ENCODE measurements at regions not wholly inside any gene's neighbourhood (a gene's known extent, or its start where the extent isn't known, plus 50 kb on each side); places are given as distances from the start of the nearest gene placed in this dataset.
"Not testable (repeated sequence)": the region's sequence is repeated elsewhere in the genome, so short reads cannot be mapped to it uniquely, and the experiment has no call there.

GRCh38 chr13:74771964-74772363 is 637.8 kb upstream of the KLF12 start:
- intact Hi-C loops (cut with DNase I, micrococcal nuclease) = no loop called here
- no peak for ATAC-seq
- DNase-seq = no peak

GRCh38 chr13:74770361-74770760 is 636.2 kb upstream of the KLF12 start:
- DNase-seq (no peak), ATAC-seq (no peak)
- intact Hi-C loops (cut with DNase I, micrococcal nuclease) = no loop called here

DNA sequence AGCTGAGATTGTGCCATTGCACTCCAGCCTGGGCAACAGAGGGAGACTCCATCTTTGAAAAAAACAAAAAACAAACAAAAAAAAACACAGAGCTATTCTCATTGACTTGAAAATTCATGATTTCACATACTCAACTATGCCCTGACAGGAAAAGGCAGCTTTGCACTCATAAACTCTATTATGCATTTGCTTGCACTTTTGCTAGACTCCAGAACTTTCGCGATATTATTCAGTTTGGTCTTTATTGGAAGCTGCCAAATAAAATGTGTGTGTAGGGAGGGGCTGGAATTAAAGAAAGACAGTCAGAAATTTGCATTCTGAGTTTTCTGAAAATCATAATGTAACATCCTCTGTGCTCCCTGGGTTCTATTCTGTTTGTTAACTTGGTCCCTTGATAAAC is 635.1 kb upstream of the KLF12 start:
- ATAC-seq (no peak), DNase-seq (no peak)
- intact Hi-C loops (cut with DNase I, micrococcal nuclease) = no loop called here

GRCh38 chr13:74768521-74769085 is 634.4 kb upstream of the KLF12 start:
- ATAC-seq = no peak
- intact Hi-C loops (cut with DNase I, micrococcal nuclease) = no loop called here
- DNase-seq = no peak

DNA sequence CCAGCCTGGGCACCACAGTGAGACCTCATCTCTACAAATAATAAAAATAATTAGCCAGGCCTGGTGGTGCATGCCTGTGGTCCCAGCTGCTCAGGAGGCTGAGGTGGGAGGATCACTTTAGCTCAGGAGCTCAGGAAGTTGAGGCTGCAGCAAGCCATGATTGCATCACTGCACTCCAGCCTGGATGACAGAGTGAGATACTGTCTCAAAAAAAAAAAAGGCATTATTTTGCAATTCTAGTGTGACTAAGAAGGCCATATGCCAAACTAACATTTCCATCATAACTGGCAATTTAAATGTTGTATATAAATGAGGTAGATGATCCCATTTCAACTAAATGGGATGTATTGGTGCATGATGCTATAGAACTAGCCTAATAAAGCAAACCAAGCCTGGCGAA is 632.8 kb upstream of the KLF12 start:
- DNase-seq (no peak), ATAC-seq (no peak)
- intact Hi-C loops (cut with DNase I, micrococcal nuclease) = no loop called here

- ATAC-seq (no peak), DNase-seq (no peak)
- intact Hi-C loops (cut with DNase I, micrococcal nuclease) = no loop called here
Observed at GRCh38 chr13:74765955-74766354, 631.8 kb upstream of the KLF12 start.

GRCh38 chr13:74761801-74762757 is 627.9 kb upstream of the KLF12 start:
- intact Hi-C loops (cut with DNase I, micrococcal nuclease) = no loop called here
- DNase-seq = no peak
- no peak for ATAC-seq

- DNase-seq = no peak
- intact Hi-C loops (cut with DNase I, micrococcal nuclease) = no loop called here
- ATAC-seq = no peak
Observed at GRCh38 chr13:74758188-74758587, 624.0 kb upstream of the KLF12 start.

DNA sequence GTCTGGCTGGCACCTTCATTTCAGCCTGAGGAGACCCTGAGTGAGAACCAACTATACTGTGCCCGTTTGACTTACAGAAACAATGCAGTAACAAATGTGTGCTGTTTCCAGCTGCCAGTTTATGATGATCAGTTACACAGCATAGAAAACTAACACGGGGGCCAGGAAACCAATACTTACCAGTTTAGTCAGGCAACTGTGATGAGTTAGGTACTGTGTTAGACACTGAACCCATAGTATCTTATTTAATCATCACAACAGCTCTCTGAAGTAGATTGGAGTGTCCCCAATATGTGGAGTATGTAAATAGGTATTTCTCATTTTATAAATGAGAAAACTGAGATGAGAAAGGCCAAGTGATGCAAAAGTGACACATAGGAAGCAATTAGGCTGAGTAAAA is 620.9 kb upstream of the KLF12 start:
- intact Hi-C loops (cut with DNase I, micrococcal nuclease) = no loop called here
- DNase-seq (no peak), ATAC-seq (no peak)

- intact Hi-C loops (cut with DNase I, micrococcal nuclease) = no loop called here
- no peak for DNase-seq
- no peak for ATAC-seq
Observed at GRCh38 chr13:74751739-74752138, 617.5 kb upstream of the KLF12 start.

- no peak for ATAC-seq
- intact Hi-C loops (cut with DNase I, micrococcal nuclease) = no loop called here
Observed at GRCh38 chr13:74747186-74747955, 613.2 kb upstream of the KLF12 start.

GRCh38 chr13:74743992-74744391 is 609.8 kb upstream of the KLF12 start:
- intact Hi-C loops (cut with DNase I, micrococcal nuclease) = no loop called here
- DNase-seq (no peak), ATAC-seq (no peak)

More at GRCh38 chr13:74747186-74747955, 613.2 kb upstream of the KLF12 start:
- DNase-seq = no peak

DNA sequence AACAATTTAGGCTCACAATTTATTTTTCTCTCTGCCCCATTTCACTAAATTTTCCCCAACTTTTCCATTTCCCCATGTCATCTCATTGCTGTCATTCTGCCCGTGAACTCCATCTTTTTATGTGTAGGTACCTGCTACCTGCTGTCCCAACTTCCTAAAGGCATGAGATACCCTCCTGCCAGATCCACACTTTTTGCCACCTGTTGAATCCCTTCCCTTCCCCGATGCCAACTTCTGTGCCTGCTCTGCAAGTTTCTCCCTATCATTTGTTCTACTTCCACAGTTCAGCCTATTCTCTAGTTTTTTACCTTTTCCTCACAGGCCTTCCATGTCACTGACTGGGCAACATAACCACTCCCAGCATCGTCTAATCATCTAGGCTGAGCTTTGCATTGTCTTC is 607.5 kb upstream of the KLF12 start:
- DNase-seq (no peak), ATAC-seq (no peak)
- intact Hi-C loops (cut with DNase I, micrococcal nuclease) = no loop called here

DNA sequence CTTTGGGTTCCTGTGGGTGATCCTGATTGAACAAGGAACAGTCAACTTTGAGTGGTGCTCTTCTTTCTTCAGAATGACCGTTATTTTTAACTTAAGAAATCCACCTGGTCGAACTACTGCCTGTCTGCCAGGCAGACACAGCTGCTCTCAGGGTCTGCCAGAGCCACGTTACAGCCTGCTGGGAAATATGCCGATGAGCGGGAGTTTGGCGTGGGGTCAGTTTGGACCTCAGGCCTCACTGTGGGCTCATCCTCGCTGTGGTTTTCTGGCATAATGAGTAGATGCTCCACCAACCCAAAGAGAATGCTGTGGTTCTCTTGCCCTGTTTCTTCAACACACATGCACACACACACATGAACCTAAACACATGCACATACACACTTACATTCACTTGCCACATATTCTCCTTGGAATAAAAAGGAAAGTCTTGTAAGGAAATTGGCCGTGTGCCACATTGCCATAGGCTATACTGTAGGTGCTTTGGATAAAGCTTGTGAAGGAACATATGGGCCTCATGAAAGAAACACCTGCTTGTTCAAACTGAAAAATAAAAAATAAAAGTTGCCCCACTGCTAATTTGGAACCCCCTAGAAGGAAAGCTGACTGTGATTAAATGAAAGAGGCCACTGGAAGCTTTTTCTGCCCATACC is 598.7 kb upstream of the KLF12 start:
- ATAC-seq (no peak), DNase-seq (no peak)
- intact Hi-C loops (cut with DNase I, micrococcal nuclease) = no loop called here

GRCh38 chr13:74731731-74732130 is 597.5 kb upstream of the KLF12 start:
- no peak for DNase-seq
- intact Hi-C loops (cut with DNase I, micrococcal nuclease) = no loop called here
- ATAC-seq = no peak

DNA sequence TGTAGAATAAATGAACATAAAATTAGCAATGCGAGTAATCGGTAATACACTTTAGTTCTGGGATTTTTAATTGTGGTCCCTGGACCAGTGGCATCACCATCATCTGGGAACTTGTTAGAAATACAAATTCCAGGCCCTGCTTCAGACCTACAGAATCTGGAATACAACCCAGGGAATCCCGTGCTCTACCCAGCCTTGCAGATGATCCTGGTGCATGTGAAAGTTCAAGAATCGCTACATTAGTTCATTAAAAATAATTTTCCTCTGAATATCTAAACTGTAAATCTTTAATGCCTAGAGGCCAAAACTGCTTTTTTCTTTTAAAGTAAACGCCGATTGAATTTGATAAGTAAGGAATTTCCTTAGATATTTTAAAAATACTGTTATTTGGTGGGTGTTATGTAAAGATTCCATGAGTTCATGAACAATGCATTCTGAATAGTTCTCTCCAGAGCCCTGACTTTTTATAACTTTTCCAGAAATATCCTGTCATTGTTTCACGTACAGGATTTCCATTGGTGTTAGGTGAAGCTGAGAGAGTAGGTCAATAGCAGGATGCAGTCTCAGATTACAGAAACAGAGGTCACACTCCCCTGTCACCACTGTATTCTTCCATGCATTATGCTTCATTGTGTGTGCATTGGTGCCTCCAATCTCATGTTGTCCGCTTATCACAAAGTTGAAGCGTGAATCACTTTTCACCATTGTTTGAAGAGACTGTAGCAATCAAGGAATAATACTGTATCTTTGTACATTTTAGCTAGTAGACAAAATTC is 596.5 kb upstream of the KLF12 start:
- intact Hi-C loops (cut with DNase I, micrococcal nuclease) = no loop called here
- no peak for ATAC-seq
- DNase-seq = no peak

- intact Hi-C loops (cut with DNase I, micrococcal nuclease) = no loop called here
- ATAC-seq (no peak), DNase-seq (no peak)
Observed at GRCh38 chr13:74726206-74726605, 592.0 kb upstream of the KLF12 start.

- DNase-seq; ATAC-seq; intact Hi-C loops (cut with DNase I, micrococcal nuclease): not testable (repeated sequence)
Observed at GRCh38 chr13:74718232-74718842, 584.1 kb upstream of the KLF12 start.
